MM.1S (cell line): ENCODE measurements at regions not wholly inside any gene's neighbourhood (a gene's known extent, or its start where the extent isn't known, plus 50 kb on each side); places are given as distances from the start of the nearest gene placed in this dataset.

Source experiments
- DNase-seq: peaks from one replicate; pipeline ENCODE4 v3.0.0-alpha.2; 2015
- H2AFZ ChIP-seq: fragments of 300-600 bp; sonication (generic); 2 replicates; pipeline ENCODE4 v1.6.0; 2016; ENCODE audit warnings: antibody characterized with exemption, low read length
- H3F3A ChIP-seq: fragments of 300-600 bp; sonication (generic); 2 replicates; pipeline ENCODE4 v1.6.1; 2016; ENCODE audit warnings: mild to moderate bottlenecking, antibody characterized with exemption, low read length, moderate library complexity, mixed read lengths; ENCODE audit not compliant: insufficient read depth
- H3K27ac ChIP-seq: fragments of 300-600 bp; sonication (generic); 2 replicates; pipeline ENCODE4 v1.5.1; 2016; ENCODE audit warnings: mild to moderate bottlenecking, low read length
- H3K27me3 ChIP-seq: fragments of 300-600 bp; sonication (generic); replicated peaks from 2 replicates; pipeline ENCODE4 v1.6.0; 2016; ENCODE audit warnings: low read length; ENCODE audit not compliant: insufficient read depth
- H3K36me3 ChIP-seq: fragments of 300-600 bp; sonication (generic); replicated peaks from 2 replicates; pipeline ENCODE4 v1.6.1; 2016; ENCODE audit warnings: mild to moderate bottlenecking, low read length, mixed read lengths; ENCODE audit not compliant: insufficient read depth
- H3K4me1 ChIP-seq: fragments of 300-600 bp; sonication (generic); 2 replicates; pipeline ENCODE4 v1.6.1; 2016; ENCODE audit warnings: low read length, mixed read lengths
- H3K4me2 ChIP-seq: fragments of 300-600 bp; sonication (generic); 2 replicates; pipeline ENCODE4 v1.6.0; 2016; ENCODE audit warnings: low read depth, low read length
- H3K4me3 ChIP-seq: fragments of 300-600 bp; sonication (generic); 2 replicates; pipeline ENCODE4 v1.5.1; 2016; ENCODE audit warnings: low read length, mixed read lengths
- H3K79me2 ChIP-seq: fragments of 300-600 bp; sonication (generic); 2 replicates; pipeline ENCODE4 v1.6.1; 2016; ENCODE audit warnings: mixed run types, low read length, mixed read lengths
- H3K9ac ChIP-seq: fragments of 300-600 bp; sonication (generic); 2 replicates; pipeline ENCODE4 v1.6.1; 2016; ENCODE audit warnings: low read length, mixed read lengths
- H3K9me2 ChIP-seq: fragments of 300-600 bp; sonication (generic); replicated peaks from 2 replicates; pipeline ENCODE4 v1.6.1; 2016; ENCODE audit warnings: mild to moderate bottlenecking, low read length, mixed read lengths; ENCODE audit not compliant: insufficient read depth
- H3K9me3 ChIP-seq: fragments of 300-600 bp; sonication (generic); replicated peaks from 2 replicates; pipeline ENCODE4 v1.6.1; 2016; ENCODE audit warnings: mild to moderate bottlenecking, low read length, mixed read lengths; ENCODE audit not compliant: insufficient read depth
- H4K20me1 ChIP-seq: fragments of 300-600 bp; sonication (generic); 2 replicates; pipeline ENCODE4 v1.6.1; 2016; ENCODE audit warnings: mild to moderate bottlenecking, low read length, moderate library complexity, mixed read lengths; ENCODE audit not compliant: insufficient read depth
- CTCF ChIP-seq: fragments of 300-600 bp; sonication (generic); IDR thresholded peaks from 2 replicates; pipeline ENCODE4 v1.5.1; 2016; ENCODE audit warnings: antibody characterized with exemption, low read length, mixed read lengths
- EZH2 ChIP-seq: fragments of 300-600 bp; sonication (generic); optimal IDR thresholded peaks from 2 replicates; pipeline ENCODE3; 2017; ENCODE audit warnings: low read depth, mild to moderate bottlenecking, antibody characterized with exemption, low read length, mixed read lengths
- EZH2phosphoT487 ChIP-seq: fragments of 300-600 bp; sonication (generic); IDR thresholded peaks from 2 replicates; pipeline ENCODE4 v1.6.1; 2018; ENCODE audit warnings: antibody characterized with exemption, low read length

GRCh38 chr6:143575440-143575839, 63.9 kb upstream of the FUCA2 start:
- peak; percentile 46 for DNase-seq
- H3K27ac ChIP-seq = no peak overlapping the region
- H3K9me2 ChIP-seq = no peaks in the 10 kb centered on the region
- H3K36me3 ChIP-seq = no peaks in the 10 kb centered on the region
- H2AFZ ChIP-seq = no peak overlapping the region
- no peaks in the 10 kb centered on the region for H3F3A ChIP-seq
- H3K9ac ChIP-seq = no peak overlapping the region
- no peaks in the 10 kb centered on the region for H3K4me1 ChIP-seq
- H3K4me2 ChIP-seq = no peak overlapping the region
- peak; percentile 67 for TF ChIP-seq CTCF
- no peak for TF ChIP-seq EZH2
- no peak overlapping the region for H3K4me3 ChIP-seq
- H4K20me1 ChIP-seq = no peaks in the 10 kb centered on the region
- no peaks in the 10 kb centered on the region for H3K79me2 ChIP-seq
- H3K27me3 ChIP-seq = no peaks in the 10 kb centered on the region
- H3K9me3 ChIP-seq = no peaks in the 10 kb centered on the region

GRCh38 chr6:143570147-143570853, 58.8 kb upstream of the FUCA2 start:
- H3K4me3 ChIP-seq = no peak overlapping the region
- no peaks in the 10 kb centered on the region for H3K36me3 ChIP-seq
- H3K79me2 ChIP-seq = no peaks in the 10 kb centered on the region
- no peaks in the 10 kb centered on the region for H3K9me2 ChIP-seq
- H3K9ac ChIP-seq = no peak overlapping the region
- TF ChIP-seq EZH2 = no peak
- no peak for TF ChIP-seq CTCF
- TF ChIP-seq EZH2phosphoT487 = no peak
- H3F3A ChIP-seq = no peaks in the 10 kb centered on the region
- no peak overlapping the region for H2AFZ ChIP-seq
- no peaks in the 10 kb centered on the region for H3K4me1 ChIP-seq
- H3K9me3 ChIP-seq = no peaks in the 10 kb centered on the region
- DNase-seq = no peak
- H3K27ac ChIP-seq = no peak overlapping the region
- no peaks in the 10 kb centered on the region for H3K27me3 ChIP-seq
- H3K4me2 ChIP-seq = no peak overlapping the region
- no peaks in the 10 kb centered on the region for H4K20me1 ChIP-seq

GRCh38 chr6:143569040-143569439, 57.5 kb upstream of the FUCA2 start:
- no peaks in the 10 kb centered on the region for H3K36me3 ChIP-seq
- no peaks in the 10 kb centered on the region for H3K79me2 ChIP-seq
- H3K9me3 ChIP-seq = no peaks in the 10 kb centered on the region
- no peak for TF ChIP-seq EZH2
- TF ChIP-seq EZH2phosphoT487 = no peak
- no peak for TF ChIP-seq CTCF
- no peak for DNase-seq
- H3K27me3 ChIP-seq = no peaks in the 10 kb centered on the region
- H3K4me2 ChIP-seq = no peak overlapping the region
- H3K9ac ChIP-seq = no peak overlapping the region
- no peaks in the 10 kb centered on the region for H3F3A ChIP-seq
- no peaks in the 10 kb centered on the region for H4K20me1 ChIP-seq
- no peak overlapping the region for H2AFZ ChIP-seq
- no peak overlapping the region for H3K27ac ChIP-seq
- no peaks in the 10 kb centered on the region for H3K4me1 ChIP-seq
- H3K4me3 ChIP-seq = no peak overlapping the region
- no peaks in the 10 kb centered on the region for H3K9me2 ChIP-seq
